Loucy (cell line): ENCODE measurements at regions not wholly inside any gene's neighbourhood (a gene's known extent, or its start where the extent isn't known, plus 50 kb on each side); places are given as distances from the start of the nearest gene placed in this dataset.

ENCODE experiments used
- H2AFZ ChIP-seq: fragments of 200-600 bp; sonication (generic); 2 replicates; pipeline ENCODE4 v1.6.0; 2016; ENCODE audit warnings: antibody characterized with exemption, mild to moderate bottlenecking, low read length, moderate library complexity
- H3F3A ChIP-seq: fragments of 200-600 bp; 2 replicates; pipeline ENCODE4 v1.6.0; 2016; ENCODE audit warnings: antibody characterized with exemption, low read depth, mild to moderate bottlenecking
- H3K27me3 ChIP-seq: fragments of 200-600 bp; sonication (generic); 2 replicates; pipeline ENCODE4 v1.6.1; 2014; ENCODE audit warnings: low read length, mild to moderate bottlenecking; ENCODE audit not compliant: insufficient read depth, poor library complexity, severe bottlenecking
- H3K36me3 ChIP-seq: fragments of 200-600 bp; sonication (generic); 2 replicates; pipeline ENCODE4 v1.6.1; 2016; ENCODE audit warnings: low read length; ENCODE audit not compliant: insufficient read depth
- H3K4me1 ChIP-seq: fragments of 200-600 bp; sonication (generic); 2 replicates; pipeline ENCODE4 v1.5.1; 2014; ENCODE audit warnings: low read length, mild to moderate bottlenecking; ENCODE audit not compliant: insufficient read depth, poor library complexity, severe bottlenecking
- H3K4me2 ChIP-seq: fragments of 200-600 bp; sonication (generic); 2 replicates; pipeline ENCODE4 v1.6.0; 2014; ENCODE audit warnings: antibody characterized with exemption, low read length, low read depth, mild to moderate bottlenecking; ENCODE audit not compliant: poor library complexity, severe bottlenecking
- H3K4me3 ChIP-seq: fragments of 200-600 bp; sonication (generic); 2 replicates; pipeline ENCODE4 v1.5.1; 2014; ENCODE audit warnings: low read length, mild to moderate bottlenecking, mixed read lengths; ENCODE audit not compliant: poor library complexity, severe bottlenecking
- H3K79me2 ChIP-seq: fragments of 200-600 bp; sonication (generic); 2 replicates; pipeline ENCODE4 v1.6.1; 2014; ENCODE audit warnings: low read length; ENCODE audit not compliant: insufficient read depth
- H3K9ac ChIP-seq: fragments of 200-600 bp; sonication (generic); 2 replicates; pipeline ENCODE4 v1.6.0; 2014; ENCODE audit warnings: mild to moderate bottlenecking, low read depth, low read length, moderate library complexity; ENCODE audit not compliant: poor library complexity, severe bottlenecking
- H3K9me2 ChIP-seq: fragments of 200-600 bp; sonication (generic); replicated peaks from 2 replicates; pipeline ENCODE4 v1.6.1; 2016; ENCODE audit warnings: low read depth, low read length, mixed read lengths
- H3K9me3 ChIP-seq: fragments of 200-600 bp; sonication (generic); 2 replicates; pipeline ENCODE4 v1.6.1; 2014; ENCODE audit warnings: mild to moderate bottlenecking, antibody characterized with exemption, low read length, low read depth; ENCODE audit not compliant: insufficient read depth
- H4K20me1 ChIP-seq: fragments of 200-600 bp; sonication (generic); 2 replicates; pipeline ENCODE4 v1.6.0; 2014; ENCODE audit warnings: antibody characterized with exemption, low read length, mild to moderate bottlenecking; ENCODE audit not compliant: insufficient read depth, poor library complexity, severe bottlenecking
- EZH2phosphoT487 ChIP-seq: fragments of 200-600 bp; IDR thresholded peaks from 2 replicates; pipeline ENCODE4 v1.6.1; 2018; ENCODE audit warnings: antibody characterized with exemption, mild to moderate bottlenecking, moderate library complexity, borderline replicate concordance
- TF ChIP-seq, protein P1 (sequence below): fragments of 200-600 bp; sonication (generic); conservative IDR thresholded peaks from 2 replicates; pipeline ENCODE4 v1.5.1; 2014; ENCODE audit warnings: mild to moderate bottlenecking, antibody characterized with exemption, low read length

- Histone ChIP-seq H3K4me3 (no peak overlapping the region), H3K27me3 (no peaks in the 10 kb centered on the region), H3K9ac (no peak overlapping the region), H3K9me3 (no peaks in the 10 kb centered on the region), H3K36me3 (no peaks in the 10 kb centered on the region), H3K9me2 (no peaks in the 10 kb centered on the region), H3K4me2 (no peak overlapping the region), H3K79me2 (no peaks in the 10 kb centered on the region), H2AFZ (no peak overlapping the region), H4K20me1 (no peaks in the 10 kb centered on the region), H3F3A (no peaks in the 10 kb centered on the region), H3K4me1 (peaks cover 12% of the 10 kb centered on the region)
- no peak for TF ChIP-seq EZH2phosphoT487
- TF ChIP-seq, protein P1, sequence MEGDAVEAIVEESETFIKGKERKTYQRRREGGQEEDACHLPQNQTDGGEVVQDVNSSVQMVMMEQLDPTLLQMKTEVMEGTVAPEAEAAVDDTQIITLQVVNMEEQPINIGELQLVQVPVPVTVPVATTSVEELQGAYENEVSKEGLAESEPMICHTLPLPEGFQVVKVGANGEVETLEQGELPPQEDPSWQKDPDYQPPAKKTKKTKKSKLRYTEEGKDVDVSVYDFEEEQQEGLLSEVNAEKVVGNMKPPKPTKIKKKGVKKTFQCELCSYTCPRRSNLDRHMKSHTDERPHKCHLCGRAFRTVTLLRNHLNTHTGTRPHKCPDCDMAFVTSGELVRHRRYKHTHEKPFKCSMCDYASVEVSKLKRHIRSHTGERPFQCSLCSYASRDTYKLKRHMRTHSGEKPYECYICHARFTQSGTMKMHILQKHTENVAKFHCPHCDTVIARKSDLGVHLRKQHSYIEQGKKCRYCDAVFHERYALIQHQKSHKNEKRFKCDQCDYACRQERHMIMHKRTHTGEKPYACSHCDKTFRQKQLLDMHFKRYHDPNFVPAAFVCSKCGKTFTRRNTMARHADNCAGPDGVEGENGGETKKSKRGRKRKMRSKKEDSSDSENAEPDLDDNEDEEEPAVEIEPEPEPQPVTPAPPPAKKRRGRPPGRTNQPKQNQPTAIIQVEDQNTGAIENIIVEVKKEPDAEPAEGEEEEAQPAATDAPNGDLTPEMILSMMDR: no peak
These were observed 471.4 kb upstream of the PKDCC start for GRCh38 chr2:41576423-41576822.

- no peaks in the 10 kb centered on the region for H3K9me2 ChIP-seq
- H2AFZ ChIP-seq: no peak overlapping the region
- TF ChIP-seq, protein P1: no peak
- no peak for TF ChIP-seq EZH2phosphoT487
- H3K4me2 ChIP-seq: no peak overlapping the region
- no peaks in the 10 kb centered on the region for H3K27me3 ChIP-seq
- H4K20me1 ChIP-seq: no peaks in the 10 kb centered on the region
- H3K4me3 ChIP-seq: no peak overlapping the region
- H3K79me2 ChIP-seq: no peaks in the 10 kb centered on the region
- no peaks in the 10 kb centered on the region for H3F3A ChIP-seq
- H3K9ac ChIP-seq: no peak overlapping the region
- peaks cover 3% of the 10 kb centered on the region; the same call in 1 of the 2 replicates for H3K9me3 ChIP-seq
- H3K4me1 ChIP-seq: no peaks in the 10 kb centered on the region
- no peaks in the 10 kb centered on the region for H3K36me3 ChIP-seq
These were observed 468.0 kb upstream of the PKDCC start for GRCh38 chr2:41579806-41580205.

- no peak overlapping the region for H3K4me2 ChIP-seq
- no peaks in the 10 kb centered on the region for H3K36me3 ChIP-seq
- H3K9me2 ChIP-seq: no peaks in the 10 kb centered on the region
- TF ChIP-seq, protein P1: no peak
- TF ChIP-seq EZH2phosphoT487: no peak
- H3K4me1 ChIP-seq: no peaks in the 10 kb centered on the region
- no peak overlapping the region for H3K4me3 ChIP-seq
- no peaks in the 10 kb centered on the region for H4K20me1 ChIP-seq
- no peak overlapping the region for H3K9ac ChIP-seq
- H3K27me3 ChIP-seq: no peaks in the 10 kb centered on the region
- H3K9me3 ChIP-seq: peaks cover 3% of the 10 kb centered on the region; the same call in 1 of the 2 replicates
- no peaks in the 10 kb centered on the region for H3K79me2 ChIP-seq
- H2AFZ ChIP-seq: no peak overlapping the region
- no peaks in the 10 kb centered on the region for H3F3A ChIP-seq
These were observed 467.0 kb upstream of the PKDCC start for GRCh38 chr2:41580806-41581205.
